Neural progenitor cell (in vitro differentiated cells): ENCODE measurements at regions not wholly inside any gene's neighbourhood (a gene's known extent, or its start where the extent isn't known, plus 50 kb on each side); places are given as distances from the start of the nearest gene placed in this dataset.

Experiments
- DNase-seq: peaks from one replicate; pipeline ENCODE4 v3.0.0-alpha.2; 2016; ENCODE audit warnings: low spot score
- H2AFZ ChIP-seq: fragments of 200-600 bp; sonication (generic); replicated peaks from 2 replicates; pipeline ENCODE4 v1.6.1; 2016; ENCODE audit warnings: antibody characterized with exemption
- H3F3A ChIP-seq: fragments of 200-600 bp; sonication (generic); 2 replicates; pipeline ENCODE4 v1.6.1; 2016; ENCODE audit warnings: antibody characterized with exemption, low read depth
- H3K27ac ChIP-seq: fragments of 200-600 bp; sonication (generic); 2 replicates; pipeline ENCODE4 v1.5.1; 2016; ENCODE audit warnings: mild to moderate bottlenecking
- H3K27me3 ChIP-seq: fragments of 200-600 bp; sonication (generic); 2 replicates; pipeline ENCODE4 v1.6.1; 2016; ENCODE audit warnings: mild to moderate bottlenecking, moderate library complexity
- H3K36me3 ChIP-seq: fragments of 200-600 bp; sonication (generic); 2 replicates; pipeline ENCODE4 v1.5.1; 2016
- H3K4me1 ChIP-seq: fragments of 200-600 bp; sonication (generic); 2 replicates; pipeline ENCODE4 v1.6.1; 2016; ENCODE audit warnings: mixed run types
- H3K4me2 ChIP-seq: fragments of 200-600 bp; sonication (generic); 2 replicates; pipeline ENCODE4 v1.6.1; 2016
- H3K4me3 ChIP-seq: fragments of 200-600 bp; sonication (generic); 2 replicates; pipeline ENCODE4 v1.5.1; 2016
- H3K79me2 ChIP-seq: fragments of 200-600 bp; sonication (generic); 2 replicates; pipeline ENCODE4 v1.6.1; 2016; ENCODE audit warnings: low read depth
- H3K9ac ChIP-seq: fragments of 200-600 bp; sonication (generic); 2 replicates; pipeline ENCODE4 v1.6.1; 2016
- H3K9me3 ChIP-seq: fragments of 200-600 bp; sonication (generic); 2 replicates; pipeline ENCODE4 v1.5.1; 2016; ENCODE audit warnings: low read depth
- H4K20me1 ChIP-seq: fragments of 200-600 bp; sonication (generic); 2 replicates; pipeline ENCODE4 v1.6.1; 2016; ENCODE audit warnings: low read depth
- H3K27ac Mint-ChIP-seq: 3 replicates; pipeline ENCODE4 v1.8.0; 2021; ENCODE audit warnings: mixed read lengths
- H3K27me3 Mint-ChIP-seq: 2 replicates; pipeline ENCODE4 v1.8.0; 2022; ENCODE audit warnings: low read depth, mild to moderate bottlenecking, inconsistent platforms, moderate library complexity, mixed read lengths; ENCODE audit not compliant: insufficient read depth
- H3K36me3 Mint-ChIP-seq: 3 replicates; pipeline ENCODE4 v1.8.0; 2021; ENCODE audit warnings: mixed read lengths
- H3K4me1 Mint-ChIP-seq: 3 replicates; pipeline ENCODE4 v1.8.0; 2021; ENCODE audit warnings: mixed read lengths
- H3K4me3 Mint-ChIP-seq: 3 replicates; pipeline ENCODE4 v1.8.0; 2021; ENCODE audit warnings: mild to moderate bottlenecking, moderate library complexity, mixed read lengths
- H3K9me3 Mint-ChIP-seq: 3 replicates; pipeline ENCODE4 v1.8.0; 2020; ENCODE audit warnings: mixed read lengths
- EZH2 ChIP-seq: fragments of 200-600 bp; sonication (generic); IDR thresholded peaks from 2 replicates; pipeline ENCODE4 v1.6.1; 2017; ENCODE audit warnings: antibody characterized with exemption, mild to moderate bottlenecking, moderate library complexity
- EZH2phosphoT487 ChIP-seq: fragments of 200-600 bp; sonication (generic); IDR thresholded peaks from 2 replicates; pipeline ENCODE4 v1.6.1; 2017; ENCODE audit warnings: antibody characterized with exemption
- TF ChIP-seq, protein P1 (sequence below): fragments of 200-600 bp; sonication (generic); IDR thresholded peaks from 2 replicates; pipeline ENCODE4 v1.5.1; 2017; ENCODE audit warnings: antibody characterized with exemption, mild to moderate bottlenecking

DNA sequence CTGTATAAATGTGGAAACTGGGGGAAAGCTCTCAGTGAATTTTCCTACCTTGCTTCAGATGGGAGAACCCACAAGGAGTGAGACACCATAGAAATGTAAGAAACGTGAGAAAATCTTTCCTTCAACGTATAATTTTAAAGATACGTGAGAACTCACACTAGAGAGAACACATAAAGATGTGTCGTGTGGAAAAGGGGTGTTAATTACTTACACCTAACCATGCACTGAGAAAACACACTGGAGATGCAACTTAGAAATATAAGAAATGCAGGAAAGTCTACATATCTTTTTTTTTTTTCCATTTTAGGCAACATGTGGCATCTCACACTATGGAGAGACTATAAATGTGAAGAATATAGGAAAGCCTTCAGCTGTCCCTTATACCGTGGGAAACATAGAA is 352.9 kb upstream of the NETO1 start:
- no peak for DNase-seq
- H3K36me3 Mint-ChIP-seq, result no peaks in the 10 kb centered on the region

GRCh38 chr18:73218293-73218692 is 350.5 kb upstream of the NETO1 start:
- H3K36me3 ChIP-seq, result no peaks in the 10 kb centered on the region
- no peaks in the 10 kb centered on the region for H3F3A ChIP-seq
- no peak for DNase-seq
- no peak overlapping the region for H3K4me3 Mint-ChIP-seq
- no peaks in the 10 kb centered on the region for H3K9me3 ChIP-seq
- H3K4me3 ChIP-seq, result no peak overlapping the region
- H4K20me1 ChIP-seq, result no peaks in the 10 kb centered on the region
- no peak overlapping the region for H3K27ac ChIP-seq
- no peaks in the 10 kb centered on the region for H3K4me1 ChIP-seq
- no peaks in the 10 kb centered on the region for H3K27me3 Mint-ChIP-seq
- H3K4me2 ChIP-seq, result no peak overlapping the region
- H3K9ac ChIP-seq, result no peak overlapping the region
- H3K27ac Mint-ChIP-seq, result no peak overlapping the region
- no peaks in the 10 kb centered on the region for H3K79me2 ChIP-seq
- no peaks in the 10 kb centered on the region for H3K4me1 Mint-ChIP-seq
- H3K36me3 Mint-ChIP-seq, result no peaks in the 10 kb centered on the region
- no peaks in the 10 kb centered on the region for H3K27me3 ChIP-seq
- peaks cover 13% of the 10 kb centered on the region for H3K9me3 Mint-ChIP-seq
- no peak for TF ChIP-seq EZH2phosphoT487
- TF ChIP-seq EZH2, result no peak
- TF ChIP-seq, protein P1, sequence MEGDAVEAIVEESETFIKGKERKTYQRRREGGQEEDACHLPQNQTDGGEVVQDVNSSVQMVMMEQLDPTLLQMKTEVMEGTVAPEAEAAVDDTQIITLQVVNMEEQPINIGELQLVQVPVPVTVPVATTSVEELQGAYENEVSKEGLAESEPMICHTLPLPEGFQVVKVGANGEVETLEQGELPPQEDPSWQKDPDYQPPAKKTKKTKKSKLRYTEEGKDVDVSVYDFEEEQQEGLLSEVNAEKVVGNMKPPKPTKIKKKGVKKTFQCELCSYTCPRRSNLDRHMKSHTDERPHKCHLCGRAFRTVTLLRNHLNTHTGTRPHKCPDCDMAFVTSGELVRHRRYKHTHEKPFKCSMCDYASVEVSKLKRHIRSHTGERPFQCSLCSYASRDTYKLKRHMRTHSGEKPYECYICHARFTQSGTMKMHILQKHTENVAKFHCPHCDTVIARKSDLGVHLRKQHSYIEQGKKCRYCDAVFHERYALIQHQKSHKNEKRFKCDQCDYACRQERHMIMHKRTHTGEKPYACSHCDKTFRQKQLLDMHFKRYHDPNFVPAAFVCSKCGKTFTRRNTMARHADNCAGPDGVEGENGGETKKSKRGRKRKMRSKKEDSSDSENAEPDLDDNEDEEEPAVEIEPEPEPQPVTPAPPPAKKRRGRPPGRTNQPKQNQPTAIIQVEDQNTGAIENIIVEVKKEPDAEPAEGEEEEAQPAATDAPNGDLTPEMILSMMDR, result no peak
- no peak overlapping the region for H2AFZ ChIP-seq

More for the DNA sequence above, 352.9 kb upstream of the NETO1 start:
- Histone ChIP-seq H3K4me3 (no peak overlapping the region), H3K36me3 (no peaks in the 10 kb centered on the region), H3K79me2 (no peaks in the 10 kb centered on the region), H3K9ac (no peak overlapping the region), H3K27ac (no peak overlapping the region), H3K4me2 (no peak overlapping the region), H3F3A (no peaks in the 10 kb centered on the region), H2AFZ (no peak overlapping the region), H3K4me1 (no peaks in the 10 kb centered on the region), H4K20me1 (no peaks in the 10 kb centered on the region), H3K9me3 (no peaks in the 10 kb centered on the region), H3K27me3 (no peaks in the 10 kb centered on the region)
- Mint-ChIP-seq H3K27ac (no peak overlapping the region), H3K4me3 (no peak overlapping the region), H3K9me3 (peaks cover 13% of the 10 kb centered on the region), H3K27me3 (no peaks in the 10 kb centered on the region), H3K4me1 (no peaks in the 10 kb centered on the region)
- TF ChIP-seq EZH2 (no peak), EZH2phosphoT487 (no peak)
- TF ChIP-seq, protein P1, result no peak

- DNase-seq, result no peak
- Mint-ChIP-seq H3K36me3 (no peaks in the 10 kb centered on the region), H3K27me3 (no peaks in the 10 kb centered on the region), H3K4me3 (no peak overlapping the region), H3K27ac (no peak overlapping the region), H3K9me3 (peaks cover 5% of the 10 kb centered on the region), H3K4me1 (peaks cover 5% of the 10 kb centered on the region)
- Histone ChIP-seq H3K36me3 (no peaks in the 10 kb centered on the region), H4K20me1 (no peaks in the 10 kb centered on the region), H3K27ac (no peak overlapping the region), H2AFZ (no peak overlapping the region), H3K79me2 (no peaks in the 10 kb centered on the region), H3K4me3 (no peak overlapping the region), H3K9me3 (no peaks in the 10 kb centered on the region), H3K4me2 (no peak overlapping the region), H3F3A (no peaks in the 10 kb centered on the region), H3K4me1 (no peaks in the 10 kb centered on the region), H3K9ac (no peak overlapping the region), H3K27me3 (no peaks in the 10 kb centered on the region)
- TF ChIP-seq, protein P1, result no peak
- no peak for TF ChIP-seq EZH2phosphoT487
- no peak for TF ChIP-seq EZH2
Observed at GRCh38 chr18:73214970-73215369, 347.2 kb upstream of the NETO1 start.
